Adipose tissue (tissue), 3 donors: ENCODE measurements at regions not wholly inside any gene's neighbourhood (a gene's known extent, or its start where the extent isn't known, plus 50 kb on each side); places are given as distances from the start of the nearest gene placed in this dataset.
"Not testable (repeated sequence)": the region's sequence is repeated elsewhere in the genome, so short reads cannot be mapped to it uniquely, and the experiment has no call there.

Source experiments
- H3K27ac ChIP-seq: one replicate; pipeline ENCODE4 v1.5.1; 2013; ENCODE audit warnings: low read depth, low read length
- WGBS, 3 donors: extraction: QIAGEN DNeasy Blood & Tissue Kit; methylation state at CpG; one replicate each; pipeline ENCODE4 v1.1.7; 2013; 5-methylcytosine and 5-hydroxymethylcytosine counted together
- donor health status: healthy with polysubstance abuse.
- donor health status: Bipolar disorder and iron deficiency.
- donor health status: healthy.

DNA sequence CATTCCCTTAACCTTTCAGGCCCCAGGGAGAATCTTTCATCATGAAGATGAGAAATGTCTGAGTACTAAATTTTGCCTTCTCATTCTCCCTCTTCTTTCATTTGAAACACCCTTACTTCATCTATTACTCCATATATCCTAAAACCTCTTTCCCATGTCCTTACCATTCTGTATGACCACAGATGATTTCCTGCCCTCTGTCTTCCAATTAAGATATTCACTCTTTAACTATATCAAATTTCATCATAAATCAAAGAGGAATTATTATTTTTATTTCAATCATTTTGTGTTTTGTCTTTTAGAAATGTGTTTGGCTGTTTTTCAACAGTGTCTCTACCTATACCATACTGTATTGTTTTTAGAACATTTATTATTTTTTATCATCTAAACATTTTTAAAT, 964.9 kb upstream of the KLHL29 start:
- H3K27ac ChIP-seq: no peak overlapping the region

DNA sequence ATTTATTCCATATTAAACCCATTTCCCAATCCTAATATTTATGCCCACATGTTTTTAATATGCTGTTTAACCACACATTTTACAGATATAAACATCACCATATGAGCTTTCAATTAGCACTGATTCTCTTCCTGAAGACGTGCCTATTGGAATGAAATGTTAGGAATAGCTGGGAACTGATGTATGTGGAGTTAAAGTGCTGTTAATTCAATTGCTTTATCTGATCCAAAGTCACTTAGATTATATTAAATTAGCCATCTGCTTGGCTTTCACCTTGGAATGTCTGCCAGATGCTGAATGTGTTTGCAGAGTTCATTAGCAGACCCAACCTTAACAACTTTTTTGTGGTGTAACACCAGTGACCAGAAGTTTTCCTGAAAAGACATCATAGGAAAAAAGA, 942.9 kb upstream of the KLHL29 start:
- WGBS, 3 donors: 43 to 56% (median 46%) methylated on average over 1 of the region's 1 CpG
- H3K27ac ChIP-seq: no peak overlapping the region

DNA sequence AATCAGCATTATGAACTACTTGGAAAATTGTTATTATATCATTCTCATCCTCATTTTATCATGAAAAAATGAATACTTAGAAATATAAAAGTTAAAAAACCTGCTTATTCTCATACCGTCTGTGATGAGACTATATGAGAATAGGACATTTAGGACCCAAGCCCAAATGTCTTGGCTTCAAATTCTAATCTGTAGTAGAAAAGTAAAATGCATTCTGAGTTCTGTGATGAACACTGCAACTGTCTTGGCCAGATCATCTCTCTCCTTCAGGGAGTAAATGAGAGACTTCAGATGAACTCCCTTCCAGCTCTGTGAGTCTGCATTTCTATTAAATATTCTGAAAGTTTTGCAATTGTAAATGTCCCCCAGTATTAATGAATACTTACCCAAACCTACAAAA, 940.7 kb upstream of the KLHL29 start:
- H3K27ac ChIP-seq: no peak overlapping the region
- WGBS, 3 donors: 59 to 77% (median 72%) methylated on average over 1 of the region's 1 CpG

DNA sequence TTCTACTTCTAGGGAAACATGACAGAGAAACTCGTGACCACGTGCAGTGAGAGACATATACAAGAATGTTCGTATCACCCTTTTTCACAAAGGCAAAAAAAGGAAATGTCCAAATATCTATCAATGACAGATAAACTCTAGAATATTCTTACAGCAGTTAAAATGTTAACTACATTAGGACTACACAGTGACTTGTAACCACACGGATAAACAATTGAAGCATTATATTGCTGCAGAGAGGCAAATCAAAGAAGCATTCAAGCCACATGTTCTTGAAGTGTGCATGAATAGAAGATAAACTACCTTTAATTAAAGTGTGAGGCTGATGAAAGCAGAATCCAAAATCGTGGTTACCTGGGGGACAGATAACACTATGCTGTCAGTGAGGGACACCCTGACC, 935.3 kb upstream of the KLHL29 start:
- WGBS, 3 donors: 35 to 73% (median 71%) methylated on average over 5 of the region's 5 CpGs
- H3K27ac ChIP-seq: no peak overlapping the region

DNA sequence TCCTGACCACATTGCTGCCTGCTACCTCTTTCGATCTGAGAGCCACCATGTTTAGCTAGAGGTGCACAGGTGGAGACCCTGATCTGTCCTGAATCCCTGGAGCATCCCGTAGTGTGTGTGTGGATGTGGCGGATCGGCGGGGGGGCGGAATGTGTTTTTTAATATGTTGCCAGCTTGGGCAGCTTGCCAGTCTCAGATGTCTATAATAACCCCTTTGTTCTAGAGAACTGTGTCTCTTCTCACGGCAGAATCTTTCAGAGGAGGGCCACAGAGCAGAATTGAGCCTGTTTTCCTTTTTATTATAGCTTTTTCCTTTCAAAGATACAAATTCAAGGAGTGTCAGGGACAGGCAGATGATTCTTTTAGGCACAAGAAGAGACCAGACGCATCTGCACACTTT, 934.1 kb upstream of the KLHL29 start:
- WGBS, 3 donors: 33 to 77% (median 74%) methylated on average over 8 of the region's 8 CpGs
- H3K27ac ChIP-seq: no peak overlapping the region

DNA sequence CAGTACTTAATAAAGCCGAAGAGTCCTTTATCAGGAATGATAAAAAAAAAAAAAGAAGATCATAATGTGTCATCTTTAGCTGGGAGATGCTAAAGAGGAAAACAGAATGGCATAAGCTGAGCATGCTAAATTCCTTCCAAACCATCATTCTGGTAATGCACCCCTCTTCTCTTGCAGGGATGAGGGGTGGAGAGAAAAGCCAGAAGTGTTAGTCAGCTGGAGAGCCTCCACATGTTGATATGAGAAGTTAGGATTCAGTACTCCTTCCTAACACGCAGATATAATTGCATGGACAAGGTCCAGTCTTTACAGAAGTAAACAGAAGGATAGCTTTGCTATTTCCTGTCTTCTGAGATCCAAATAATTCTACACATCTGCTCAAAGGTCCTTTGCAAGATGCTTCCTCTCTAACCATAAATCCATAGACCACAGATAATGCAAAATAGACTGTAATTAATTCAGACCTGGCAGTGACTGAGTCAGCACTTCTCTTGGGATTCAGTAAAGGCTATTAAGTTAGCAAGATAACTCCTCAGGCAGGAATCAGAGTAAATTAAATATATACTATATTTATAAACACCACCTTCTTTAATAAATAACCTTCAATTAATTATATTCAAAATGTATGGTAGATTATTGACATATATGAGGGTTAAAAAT, 930.0 kb upstream of the KLHL29 start:
- 43 to 59% (median 47%) methylated on average over 2 of the region's 2 CpGs for WGBS, 3 donors
- H3K27ac ChIP-seq: no peak overlapping the region

DNA sequence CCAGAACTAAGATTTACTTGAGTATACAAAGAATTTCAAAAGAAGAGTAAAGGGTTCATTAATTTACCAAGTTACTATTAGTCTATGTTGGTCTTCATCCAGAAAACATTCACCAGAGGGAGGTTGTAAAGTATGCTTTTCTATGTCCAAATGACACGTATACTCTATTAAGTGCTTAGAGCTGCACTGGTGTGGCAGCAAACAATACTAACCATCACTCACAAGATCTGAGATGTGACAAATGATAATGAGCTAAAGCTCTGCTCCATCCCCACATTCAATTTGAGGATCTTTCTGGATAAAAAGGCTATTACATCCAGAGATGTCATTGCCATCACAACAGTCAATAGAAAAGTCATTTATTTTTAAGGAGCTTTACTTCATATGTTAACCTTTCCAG, 926.5 kb upstream of the KLHL29 start:
- 27 to 86% (median 76%) methylated on average over 1 of the region's 1 CpG for WGBS, 3 donors
- H3K27ac ChIP-seq: no peak overlapping the region

DNA sequence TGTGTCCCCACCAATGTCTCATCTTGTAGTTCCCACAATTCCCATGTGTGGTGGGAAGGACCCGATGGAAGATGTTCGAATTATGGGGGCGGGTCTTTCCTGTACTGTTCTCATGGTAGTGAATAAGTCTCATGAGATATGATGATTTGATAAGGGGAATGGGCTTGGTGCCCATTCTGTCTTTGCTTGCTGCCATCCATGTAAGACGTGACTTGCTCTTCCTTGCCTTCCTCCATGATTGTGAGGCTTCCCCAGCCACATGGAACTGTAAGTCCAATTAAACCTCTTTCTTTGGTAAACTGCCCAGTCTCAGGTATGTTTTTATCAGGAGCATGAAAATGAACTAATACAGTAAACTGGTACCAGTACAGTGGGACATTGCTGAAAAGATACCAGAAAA, 909.9 kb upstream of the KLHL29 start:
- H3K27ac ChIP-seq: not testable (repeated sequence)
- WGBS, 3 donors: 74 to 86% (median 82%) methylated on average over 4 of the region's 4 CpGs

DNA sequence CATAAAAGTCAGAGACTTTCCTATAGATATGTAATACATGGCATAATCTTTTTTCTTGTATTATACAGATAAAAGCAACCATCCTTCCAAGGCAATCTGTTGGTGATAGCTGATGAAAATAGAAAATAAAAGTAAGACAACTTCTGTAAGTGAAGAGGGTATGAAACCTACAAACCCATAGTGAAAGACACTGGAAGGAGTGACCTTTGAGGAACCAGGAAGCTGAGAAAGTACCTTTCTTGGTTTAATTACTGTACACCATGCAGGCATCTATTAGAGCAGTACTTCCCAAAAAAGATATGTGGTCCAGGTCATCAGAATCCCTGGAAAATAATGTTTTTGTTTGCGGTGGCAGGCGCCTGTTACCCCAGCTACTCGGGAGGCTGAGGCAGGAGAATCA, 906.6 kb upstream of the KLHL29 start:
- no peak overlapping the region for H3K27ac ChIP-seq
- WGBS, 3 donors: 75 to 92% (median 81%) methylated on average over 3 of the region's 3 CpGs

DNA sequence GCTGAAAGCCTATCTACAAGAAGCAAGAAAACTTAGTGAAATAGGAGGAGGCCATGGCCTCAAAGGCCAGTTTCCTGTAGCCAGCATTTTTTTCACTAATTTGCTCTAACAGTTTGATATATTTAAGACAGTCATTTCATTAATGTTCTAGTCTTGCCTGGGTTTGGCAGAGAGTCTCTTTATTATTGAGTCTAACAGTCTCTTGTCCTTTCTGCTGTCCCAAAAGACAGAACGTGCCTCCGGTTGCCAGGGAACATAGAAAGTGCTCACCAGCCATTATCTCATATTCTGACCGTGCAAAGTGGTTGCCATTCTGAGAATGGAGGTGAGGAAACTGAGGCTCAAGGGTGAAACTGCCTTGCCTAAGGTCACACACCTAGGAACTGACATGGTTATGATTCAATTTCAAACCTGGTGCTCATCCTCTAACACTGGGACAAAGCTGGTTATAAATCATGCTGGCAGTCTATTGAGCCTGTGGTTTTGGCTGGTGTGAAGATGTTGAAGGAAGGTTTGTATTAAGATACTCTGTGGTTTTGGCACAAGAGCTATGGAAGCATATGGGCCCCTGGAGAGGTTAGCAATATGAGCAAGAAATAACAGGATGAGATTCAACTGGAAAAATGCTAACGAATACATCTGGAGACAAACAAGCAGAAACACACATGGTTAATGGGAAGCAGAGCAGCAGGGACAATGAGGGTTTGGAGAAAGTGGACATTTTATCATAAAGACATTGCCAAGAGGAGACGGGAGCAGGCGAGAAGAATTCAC, 903.3 kb upstream of the KLHL29 start:
- WGBS, 3 donors: 54 to 76% (median 66%) methylated on average over 6 of the region's 6 CpGs
- no peak overlapping the region for H3K27ac ChIP-seq

DNA sequence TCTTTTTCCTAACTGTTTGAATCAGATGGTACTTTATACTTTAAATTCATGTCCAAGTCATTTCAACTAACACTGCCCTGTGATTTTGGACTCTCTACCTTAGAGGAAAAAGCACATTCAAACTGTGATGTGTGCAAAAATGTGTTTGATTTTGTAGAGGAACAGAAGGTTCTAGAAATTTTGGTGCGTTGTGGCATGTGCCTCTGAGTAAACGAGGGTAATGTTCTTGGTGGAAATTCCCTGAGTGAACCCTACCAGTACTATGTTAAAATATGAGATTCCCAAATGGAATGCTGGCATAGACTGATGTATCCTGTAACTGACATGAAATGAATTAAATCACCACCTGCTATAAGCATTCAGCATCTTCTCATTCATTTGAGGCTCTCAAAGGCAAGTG, 901.9 kb upstream of the KLHL29 start:
- 68 to 80% (median 76%) methylated on average over 2 of the region's 2 CpGs for WGBS, 3 donors
- no peak overlapping the region for H3K27ac ChIP-seq

DNA sequence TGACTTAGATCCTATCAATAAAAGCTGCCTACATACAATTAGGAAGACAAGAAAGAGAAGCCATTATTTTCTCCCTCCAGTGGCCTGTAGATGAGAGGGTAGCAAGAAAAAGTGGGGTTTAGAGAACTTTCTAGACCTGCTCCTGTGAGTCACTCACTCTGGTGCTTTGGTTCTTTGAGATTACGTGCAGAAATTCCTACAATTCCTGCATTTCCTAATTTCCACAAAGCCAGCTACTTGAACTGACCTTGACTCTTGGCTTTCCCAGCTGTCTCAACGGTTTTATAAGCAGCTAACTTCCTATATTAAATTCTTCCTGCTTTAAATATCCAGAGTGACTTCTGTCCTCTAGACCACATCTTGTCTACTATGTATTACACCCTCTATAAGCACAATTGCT, 899.5 kb upstream of the KLHL29 start:
- WGBS, 3 donors: 31 to 51% (median 43%) methylated on average over 2 of the region's 2 CpGs
- H3K27ac ChIP-seq: no peak overlapping the region

DNA sequence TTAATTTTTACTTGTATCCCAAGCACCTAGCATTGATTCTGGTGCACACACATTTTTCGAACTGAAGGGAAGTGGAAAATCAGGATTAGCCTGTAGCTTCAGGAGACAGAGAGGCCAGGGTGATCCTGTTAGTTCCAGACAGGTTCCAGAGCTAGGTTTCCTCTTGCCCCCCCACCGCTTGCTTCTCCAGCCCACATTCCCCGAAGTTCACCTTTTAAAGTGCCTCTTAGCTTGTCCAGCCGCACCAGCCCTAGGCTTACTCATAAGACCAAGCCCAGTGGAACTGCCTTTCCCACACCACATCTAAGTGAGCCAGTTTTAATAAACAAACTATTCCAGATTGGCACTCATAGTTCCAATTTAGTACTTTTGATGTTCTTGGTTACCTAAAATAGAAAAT, 898.6 kb upstream of the KLHL29 start:
- 58 to 84% (median 79%) methylated on average over 4 of the region's 4 CpGs for WGBS, 3 donors

DNA sequence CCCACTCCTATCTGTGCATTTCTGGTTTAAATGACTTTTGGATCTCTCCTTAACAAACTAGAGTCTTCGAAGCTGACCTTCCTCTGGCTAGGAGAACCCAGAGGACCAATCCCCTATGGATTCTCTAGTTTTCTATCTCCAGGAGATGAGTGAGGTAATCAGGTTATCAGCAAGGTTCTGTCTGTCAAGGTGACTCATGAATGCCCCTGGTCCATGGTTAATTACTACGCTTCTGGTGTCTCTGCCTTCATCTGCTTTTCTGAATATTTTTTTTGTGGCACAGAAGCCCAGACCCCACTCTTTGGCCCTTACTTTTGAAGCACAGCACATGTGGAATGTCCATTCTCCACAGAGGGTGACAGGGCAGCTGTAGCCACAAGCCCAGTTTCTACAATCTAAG, 897.9 kb upstream of the KLHL29 start:
- WGBS, 3 donors: 58 to 85% (median 79%) methylated on average over 2 of the region's 2 CpGs

More for the DNA sequence above, 898.6 kb upstream of the KLHL29 start:
- no peak overlapping the region for H3K27ac ChIP-seq

DNA sequence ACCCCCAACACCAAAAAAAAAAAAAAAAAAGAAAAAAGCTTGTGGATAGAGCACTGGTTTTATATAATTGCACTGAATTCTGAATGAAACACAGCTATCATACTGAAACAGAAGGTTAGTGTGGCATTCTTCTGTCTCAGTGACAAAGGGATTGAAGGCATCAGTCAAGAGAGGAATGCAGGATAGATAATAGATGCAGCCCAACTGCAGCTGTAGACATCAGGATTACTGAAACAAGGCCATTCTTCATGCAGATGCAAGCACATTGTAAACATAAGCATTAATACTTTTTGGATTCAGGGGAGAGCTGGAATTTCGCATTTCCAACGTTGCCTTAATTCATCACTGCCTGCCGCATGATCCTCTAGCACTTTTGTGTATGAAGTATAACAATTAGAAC, 897.4 kb upstream of the KLHL29 start:
- WGBS, 3 donors: 58 to 80% (median 72%) methylated on average over 3 of the region's 3 CpGs
- no peak overlapping the region for H3K27ac ChIP-seq

More for the DNA sequence above, 897.9 kb upstream of the KLHL29 start:
- H3K27ac ChIP-seq: no peak overlapping the region

DNA sequence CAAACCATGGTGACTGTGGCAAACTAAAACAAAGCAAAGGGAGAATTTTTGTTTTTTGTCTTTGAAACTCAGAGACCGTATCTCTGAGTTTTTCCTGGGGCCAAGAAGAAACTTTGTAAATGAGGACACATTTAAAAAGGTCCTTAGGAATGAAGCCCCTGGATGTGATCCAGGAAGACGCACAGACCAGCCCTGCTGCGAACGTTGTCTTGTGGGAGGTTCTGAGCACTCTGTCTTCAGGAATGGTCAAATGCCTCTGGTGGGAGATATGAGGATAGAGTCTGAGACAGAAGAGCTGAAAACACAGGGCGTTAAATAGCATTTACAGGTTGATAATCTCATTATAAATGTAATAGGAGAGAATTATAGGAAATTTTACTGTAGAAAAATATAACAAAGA, 893.5 kb upstream of the KLHL29 start:
- 59 to 75% (median 60%) methylated on average over 5 of the region's 5 CpGs for WGBS, 3 donors
- no peak overlapping the region for H3K27ac ChIP-seq

DNA sequence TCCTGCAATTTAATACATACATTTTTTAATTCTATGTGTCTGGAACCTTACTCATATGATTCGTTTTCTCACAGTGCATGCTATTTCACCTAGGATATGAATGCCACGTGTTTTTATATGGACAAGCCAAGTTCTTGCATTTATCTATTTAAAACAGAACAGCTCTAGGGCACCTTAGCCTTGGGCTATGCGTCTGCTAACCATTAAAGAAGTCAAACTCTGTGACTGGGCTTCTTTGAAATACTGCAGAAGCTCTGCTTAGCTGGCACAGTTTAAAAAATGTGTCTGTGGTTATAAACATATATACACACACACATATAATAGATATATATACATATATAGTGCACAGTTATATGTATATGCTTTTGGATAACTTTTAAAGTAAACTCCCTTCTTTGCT, 890.8 kb upstream of the KLHL29 start:
- WGBS, 3 donors: 55 to 78% (median 63%) methylated on average over 3 of the region's 3 CpGs
- H3K27ac ChIP-seq: no peak overlapping the region

DNA sequence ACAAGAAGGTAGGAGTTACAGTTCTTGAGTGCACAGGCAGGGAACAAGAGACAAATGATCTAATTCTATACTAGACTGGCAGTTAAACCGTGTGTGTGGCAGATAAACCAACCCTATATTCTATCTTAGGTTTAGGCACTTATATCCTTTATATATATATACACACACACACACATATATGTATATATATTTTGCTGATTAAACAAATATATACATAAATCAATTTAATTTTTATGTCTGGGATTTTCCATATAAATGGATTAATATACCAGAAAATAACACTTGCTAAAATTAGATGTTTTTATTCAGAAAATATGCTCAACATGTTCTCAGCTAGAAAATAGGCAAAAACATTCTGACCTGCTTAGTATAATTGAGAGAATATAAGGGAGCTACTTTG, 887.9 kb upstream of the KLHL29 start:
- no peak overlapping the region for H3K27ac ChIP-seq
- 54 to 86% (median 81%) methylated on average over 1 of the region's 1 CpG for WGBS, 3 donors

DNA sequence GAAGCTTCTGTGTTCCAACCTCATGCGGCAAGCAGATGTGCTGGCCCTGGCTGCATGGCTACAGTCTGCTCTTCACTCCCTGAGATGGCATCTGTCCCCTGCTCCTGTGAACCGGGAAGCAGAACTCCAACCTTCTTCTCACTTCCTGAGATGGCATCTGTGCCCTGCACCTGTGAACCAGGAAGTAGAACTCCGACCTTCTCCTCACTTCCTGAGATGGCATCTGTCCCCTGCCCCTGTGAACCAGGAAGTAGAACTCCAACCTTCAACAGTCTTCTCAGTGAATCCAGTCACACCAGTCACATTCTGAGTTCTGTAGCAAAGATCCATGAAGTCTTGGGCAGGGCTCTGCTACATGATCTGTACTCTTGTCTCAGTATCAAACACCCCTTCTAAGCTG, 887.2 kb upstream of the KLHL29 start:
- H3K27ac ChIP-seq: no peak overlapping the region
- 78 to 84% (median 80%) methylated on average over 3 of the region's 3 CpGs for WGBS, 3 donors
